ENCODE measurements at regions not wholly inside any gene's neighbourhood (a gene's known extent, or its start where the extent isn't known, plus 50 kb on each side); places are given as distances from the start of the nearest gene placed in this dataset.

GRCh38 chrX:8232406-8232805, 61.3 kb upstream of the VCX2 start:
- TF ChIP-seq HOXB13 (CRISPR knock-in tag; IDR thresholded peaks at IDR 0.05; ENCODE audit: low read depth) (no peak), ATOH8 (CRISPR knock-in tag; IDR thresholded peaks at IDR 0.05; ENCODE audit: low read depth) (no peak), CBX2 (IDR thresholded peaks at IDR 0.05; ENCODE audit: borderline replicate concordance, low read depth) (no peak), ELK1 (IDR thresholded peaks at IDR 0.05; ENCODE audit: low read depth, low read length) (no peak), RARB (CRISPR knock-in tag; IDR thresholded peaks at IDR 0.05) (no peak), BCL3 (IDR thresholded peaks at IDR 0.05) (no peak), TP53 (CRISPR knock-in tag; IDR thresholded peaks at IDR 0.05) (no peak), CTCF (IDR thresholded peaks at IDR 0.05) (no peak), EHF (CRISPR knock-in tag; IDR thresholded peaks at IDR 0.05) (no peak)
- POLR2A ChIA-PET: no interaction called here
- CTCF ChIA-PET: no interaction called here
- no peaks in the 10 kb centered on the region for H3K4me1 ChIP-seq
- WGBS (ENCODE audit: missing lambda C conversion rate): 0% methylated on average over 2 of the region's 2 CpGs
- H3K4me2 ChIP-seq: no peak overlapping the region
- ATAC-seq (no peak), DNase-seq (ENCODE audit: low read depth in 1 of 2, low spot score in 1 of 2) (no peak), FAIRE-seq (no peak)
- no peak overlapping the region for H3K27ac ChIP-seq
- H3K9me3 ChIP-seq: no peaks in the 10 kb centered on the region
- no peak overlapping the region for H3K4me3 ChIP-seq

- Histone ChIP-seq H3K4me1 (no peaks in the 10 kb centered on the region), H3K4me2 (no peak overlapping the region), H3K9me3 (no peaks in the 10 kb centered on the region), H3K4me3 (no peak overlapping the region), H3K27ac (no peak overlapping the region)
- 9% methylated on average over 2 of the region's 2 CpGs for WGBS (ENCODE audit: missing lambda C conversion rate)
- no peak for TF ChIP-seq MAFK (IDR thresholded peaks at IDR 0.05; ENCODE audit: partially characterized antibody)
- TF ChIP-seq BHLHE40 (IDR thresholded peaks at IDR 0.05; ENCODE audit: low read depth, low read length): no peak
- no peak for TF ChIP-seq MAZ (IDR thresholded peaks at IDR 0.05; ENCODE audit: borderline replicate concordance, low read depth, low read length)
- no peak for TF ChIP-seq USF2 (IDR thresholded peaks at IDR 0.05)
- no peak for TF ChIP-seq BCL3 (IDR thresholded peaks at IDR 0.05)
- TF ChIP-seq FOSB (CRISPR knock-in tag; IDR thresholded peaks at IDR 0.05): no peak
- TF ChIP-seq RFX5 (IDR thresholded peaks at IDR 0.05): no peak
- FAIRE-seq (no peak), ATAC-seq (no peak), DNase-seq (ENCODE audit: low read depth in 1 of 2, low spot score in 1 of 2) (no peak)
- ChIA-PET CTCF (no interaction called here), POLR2A (no interaction called here)
Measured at GRCh38 chrX:8233091-8233490, 62.0 kb upstream of the VCX2 start.

- ChIA-PET POLR2A (no interaction called here), CTCF (interaction anchor here (0.6 to 0.8 kb wide), 3 partner anchors 15 to 229 kb away, joined by 3 read pairs; no protein-coding TSS in a partner anchor)
- H3K4me2 ChIP-seq: no peak overlapping the region
- H3K4me1 ChIP-seq: no peaks in the 10 kb centered on the region
- no peak for DNase-seq (ENCODE audit: low read depth in 1 of 2, low spot score in 1 of 2)
- no peaks in the 10 kb centered on the region for H3K9me3 ChIP-seq
- H3K4me3 ChIP-seq: no peak overlapping the region
- no peak overlapping the region for H3K27ac ChIP-seq
- no peak for ATAC-seq
- no peak for FAIRE-seq
- TF ChIP-seq TP53 (CRISPR knock-in tag; IDR thresholded peaks at IDR 0.05) (no peak), RAD21 (conservative IDR thresholded peaks at IDR 0.05 in 1 of 2, IDR thresholded peaks at IDR 0.05 in 1 of 2) (no peak), HOXA7 (CRISPR knock-in tag; IDR thresholded peaks at IDR 0.05) (no peak), E2F6 (IDR thresholded peaks at IDR 0.05; ENCODE audit: borderline replicate concordance, low read depth) (no peak), EP300 (IDR thresholded peaks at IDR 0.05) (no peak), EHF (CRISPR knock-in tag; IDR thresholded peaks at IDR 0.05) (no peak), JUNB (IDR thresholded peaks at IDR 0.05) (no peak), RFX5 (IDR thresholded peaks at IDR 0.05) (no peak), CEBPB (IDR thresholded peaks at IDR 0.05) (no peak), ESRRA (IDR thresholded peaks at IDR 0.05; ENCODE audit: borderline replicate concordance, low read length) (no peak), CHD2 (IDR thresholded peaks at IDR 0.05; ENCODE audit: low read length, partially characterized antibody) (no peak), POLR2A (IDR thresholded peaks at IDR 0.05; ENCODE audit: low read length) (no peak), FOSL2 (IDR thresholded peaks at IDR 0.05) (no peak), FOSL2 (CRISPR knock-in tag; IDR thresholded peaks at IDR 0.05) (no peak), MAX (IDR thresholded peaks at IDR 0.05) (no peak)
Measured at GRCh38 chrX:8235026-8235425, 64.0 kb upstream of the VCX2 start.

Measured in A549 (cell line).